HL-60 (cell line): ENCODE measurements at regions not wholly inside any gene's neighbourhood (a gene's known extent, or its start where the extent isn't known, plus 50 kb on each side); places are given as distances from the start of the nearest gene placed in this dataset.
"Not testable (repeated sequence)": the region's sequence is repeated elsewhere in the genome, so short reads cannot be mapped to it uniquely, and the experiment has no call there.

Experiments
- DNase-seq, 2 experiments: peaks; one replicate each; pipeline ENCODE4 v3.0.0-alpha.2; 2010 to 2020; ENCODE audit warnings: low read depth in 1 of 2, low spot score in 1 of 2
- H3K27ac ChIP-seq: fragments of 250-450 bp; sonication (Bioruptor Pico); replicated peaks from 2 replicates; pipeline ENCODE4 v1.5.1; 2020; ENCODE audit warnings: mild to moderate bottlenecking, moderate library complexity
- H3K27me3 ChIP-seq: fragments of 250-450 bp; sonication (Bioruptor Pico); 2 replicates; pipeline ENCODE4 v1.5.1; 2021; ENCODE audit warnings: mild to moderate bottlenecking, moderate library complexity; ENCODE audit not compliant: insufficient read depth, poor library complexity, severe bottlenecking
- H3K4me3 ChIP-seq: replicated peaks from 2 replicates; pipeline ENCODE4 v1.5.1; 2011; ENCODE audit warnings: mild to moderate bottlenecking, control low read depth, low read length; ENCODE audit not compliant: insufficient read depth
- GABPA ChIP-seq: IDR thresholded peaks from 2 replicates; pipeline ENCODE4 v1.6.1; 2012; ENCODE audit warnings: low read depth
- POLR2AphosphoS5 ChIP-seq: IDR thresholded peaks from 2 replicates; pipeline ENCODE4 v1.6.1; 2012; ENCODE audit warnings: low read depth
- SPI1 ChIP-seq: IDR thresholded peaks from 2 replicates; pipeline ENCODE4 v1.6.1; 2012; ENCODE audit warnings: low read depth, mild to moderate bottlenecking, borderline replicate concordance
- TF ChIP-seq, protein P1 (sequence below): IDR thresholded peaks from one replicate; pipeline ENCODE4 v1.5.1; 2011; ENCODE audit warnings: low read length, control low read depth, inconsistent platforms; ENCODE audit not compliant: insufficient read depth
- TF ChIP-seq, protein P2 (sequence below): IDR thresholded peaks from 2 replicates; pipeline ENCODE4 v1.6.1; 2012; ENCODE audit warnings: low read depth; ENCODE audit not compliant: insufficient replicate concordance

DNA sequence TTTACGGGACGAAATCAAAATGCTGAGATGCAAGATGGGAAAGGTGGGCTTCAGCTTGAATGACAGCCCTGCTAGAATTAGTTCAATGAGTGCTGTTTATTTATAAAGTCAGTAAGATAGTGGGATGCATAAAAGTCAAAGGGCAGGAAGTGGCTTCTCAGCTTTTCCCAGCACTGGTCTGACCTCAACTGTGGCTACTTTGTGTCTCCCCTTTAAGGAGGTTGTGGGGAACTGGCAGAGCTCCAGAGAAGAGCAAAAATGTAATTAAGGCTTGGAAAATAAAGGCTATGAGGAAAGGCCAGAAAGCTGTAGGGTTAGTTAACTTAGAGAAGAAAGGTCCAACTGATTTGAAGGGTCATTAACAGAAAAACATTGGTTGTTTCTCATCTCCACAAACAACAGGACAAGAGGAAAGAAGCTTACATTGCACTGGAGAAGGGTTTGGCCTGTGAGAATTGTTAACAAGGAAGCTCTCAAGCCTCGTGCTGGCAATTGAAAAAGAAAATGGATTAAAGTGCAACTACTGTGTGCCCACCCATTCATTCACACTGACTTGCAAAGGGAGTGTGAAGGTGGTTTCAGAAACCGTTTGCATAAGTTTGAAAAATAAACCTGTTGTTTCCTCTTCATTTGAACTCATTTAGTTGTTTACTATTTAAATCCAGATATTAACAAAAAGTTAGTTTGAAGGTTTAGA, 68.8 kb upstream of the CD28 start:
- TF ChIP-seq, protein P1, sequence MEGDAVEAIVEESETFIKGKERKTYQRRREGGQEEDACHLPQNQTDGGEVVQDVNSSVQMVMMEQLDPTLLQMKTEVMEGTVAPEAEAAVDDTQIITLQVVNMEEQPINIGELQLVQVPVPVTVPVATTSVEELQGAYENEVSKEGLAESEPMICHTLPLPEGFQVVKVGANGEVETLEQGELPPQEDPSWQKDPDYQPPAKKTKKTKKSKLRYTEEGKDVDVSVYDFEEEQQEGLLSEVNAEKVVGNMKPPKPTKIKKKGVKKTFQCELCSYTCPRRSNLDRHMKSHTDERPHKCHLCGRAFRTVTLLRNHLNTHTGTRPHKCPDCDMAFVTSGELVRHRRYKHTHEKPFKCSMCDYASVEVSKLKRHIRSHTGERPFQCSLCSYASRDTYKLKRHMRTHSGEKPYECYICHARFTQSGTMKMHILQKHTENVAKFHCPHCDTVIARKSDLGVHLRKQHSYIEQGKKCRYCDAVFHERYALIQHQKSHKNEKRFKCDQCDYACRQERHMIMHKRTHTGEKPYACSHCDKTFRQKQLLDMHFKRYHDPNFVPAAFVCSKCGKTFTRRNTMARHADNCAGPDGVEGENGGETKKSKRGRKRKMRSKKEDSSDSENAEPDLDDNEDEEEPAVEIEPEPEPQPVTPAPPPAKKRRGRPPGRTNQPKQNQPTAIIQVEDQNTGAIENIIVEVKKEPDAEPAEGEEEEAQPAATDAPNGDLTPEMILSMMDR, result no peak
- TF ChIP-seq, protein P2, sequence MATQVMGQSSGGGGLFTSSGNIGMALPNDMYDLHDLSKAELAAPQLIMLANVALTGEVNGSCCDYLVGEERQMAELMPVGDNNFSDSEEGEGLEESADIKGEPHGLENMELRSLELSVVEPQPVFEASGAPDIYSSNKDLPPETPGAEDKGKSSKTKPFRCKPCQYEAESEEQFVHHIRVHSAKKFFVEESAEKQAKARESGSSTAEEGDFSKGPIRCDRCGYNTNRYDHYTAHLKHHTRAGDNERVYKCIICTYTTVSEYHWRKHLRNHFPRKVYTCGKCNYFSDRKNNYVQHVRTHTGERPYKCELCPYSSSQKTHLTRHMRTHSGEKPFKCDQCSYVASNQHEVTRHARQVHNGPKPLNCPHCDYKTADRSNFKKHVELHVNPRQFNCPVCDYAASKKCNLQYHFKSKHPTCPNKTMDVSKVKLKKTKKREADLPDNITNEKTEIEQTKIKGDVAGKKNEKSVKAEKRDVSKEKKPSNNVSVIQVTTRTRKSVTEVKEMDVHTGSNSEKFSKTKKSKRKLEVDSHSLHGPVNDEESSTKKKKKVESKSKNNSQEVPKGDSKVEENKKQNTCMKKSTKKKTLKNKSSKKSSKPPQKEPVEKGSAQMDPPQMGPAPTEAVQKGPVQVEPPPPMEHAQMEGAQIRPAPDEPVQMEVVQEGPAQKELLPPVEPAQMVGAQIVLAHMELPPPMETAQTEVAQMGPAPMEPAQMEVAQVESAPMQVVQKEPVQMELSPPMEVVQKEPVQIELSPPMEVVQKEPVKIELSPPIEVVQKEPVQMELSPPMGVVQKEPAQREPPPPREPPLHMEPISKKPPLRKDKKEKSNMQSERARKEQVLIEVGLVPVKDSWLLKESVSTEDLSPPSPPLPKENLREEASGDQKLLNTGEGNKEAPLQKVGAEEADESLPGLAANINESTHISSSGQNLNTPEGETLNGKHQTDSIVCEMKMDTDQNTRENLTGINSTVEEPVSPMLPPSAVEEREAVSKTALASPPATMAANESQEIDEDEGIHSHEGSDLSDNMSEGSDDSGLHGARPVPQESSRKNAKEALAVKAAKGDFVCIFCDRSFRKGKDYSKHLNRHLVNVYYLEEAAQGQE, result no peak
- TF ChIP-seq GABPA (no peak), POLR2AphosphoS5 (no peak), SPI1 (no peak)
- DNase-seq, result peak in 1 of 2 experiments; percentile 11
- peak overlapping the region; percentile 3; the same call in 1 of the 2 replicates for H3K27ac ChIP-seq
- H3K27me3 ChIP-seq, result no peaks in the 10 kb centered on the region
- H3K4me3 ChIP-seq, result no peak overlapping the region

DNA sequence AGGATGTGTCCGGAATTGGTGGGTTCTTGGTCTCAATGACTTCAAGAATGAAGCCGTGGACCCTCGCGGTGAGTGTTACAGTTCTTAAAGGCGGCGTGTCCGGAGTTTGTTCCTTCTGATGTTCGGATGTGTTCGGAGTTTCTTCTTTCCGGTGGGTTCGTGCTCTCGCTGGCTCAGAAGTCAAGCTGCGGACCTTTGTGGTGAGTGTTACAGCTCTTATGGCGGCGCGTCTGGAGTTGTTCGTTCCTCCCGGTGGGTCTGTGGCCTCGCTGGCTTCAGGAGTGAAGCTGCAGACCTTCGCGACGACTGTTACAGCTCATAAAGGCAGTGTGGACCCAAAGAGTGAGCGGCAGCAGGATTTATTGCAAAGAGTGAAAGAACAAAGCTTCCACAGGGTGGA, 64.6 kb upstream of the CD28 start:
- H3K27ac ChIP-seq, H3K27me3 ChIP-seq, DNase-seq, H3K4me3 ChIP-seq: not testable (repeated sequence)

DNA sequence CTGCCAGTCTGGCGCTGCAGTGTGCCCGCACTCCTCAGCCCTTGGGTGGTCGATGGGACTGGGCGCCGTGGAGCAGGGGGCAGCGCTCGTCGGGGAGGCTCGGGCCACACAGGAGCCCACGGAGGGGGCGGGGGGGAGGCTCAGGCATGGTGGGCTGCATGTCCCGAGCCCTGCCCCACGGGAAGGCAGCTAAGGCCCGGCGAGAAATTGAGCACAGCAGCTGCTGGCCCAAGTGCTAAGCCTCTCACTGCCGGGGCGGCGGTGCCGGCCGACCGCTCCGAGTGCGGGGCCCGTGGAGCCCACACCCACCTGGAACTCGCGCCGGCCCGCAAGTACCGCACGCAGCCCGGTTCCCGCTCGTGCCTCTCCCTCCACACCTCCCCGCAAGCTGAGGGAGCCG, 63.6 kb upstream of the CD28 start:
- H3K27me3 ChIP-seq, result not testable (repeated sequence)

DNA sequence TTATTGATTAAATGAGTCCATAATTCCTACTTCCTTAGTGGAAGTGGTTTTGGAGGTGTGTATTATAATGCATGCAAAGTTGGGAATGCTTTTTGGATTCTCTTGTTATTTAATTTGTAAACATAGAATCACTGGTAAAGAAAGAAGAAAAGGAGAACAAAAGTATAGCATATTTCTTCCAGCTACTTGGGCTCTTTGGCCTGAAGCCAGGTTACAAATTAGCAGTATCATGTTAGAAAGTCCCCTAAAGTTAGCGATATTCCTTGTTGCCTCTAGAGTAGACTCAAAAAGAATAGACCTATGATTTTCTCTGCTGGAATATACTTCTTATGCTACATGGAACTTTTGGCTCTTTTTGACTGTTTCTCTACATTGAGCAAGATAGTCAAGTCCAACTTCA, 60.6 kb upstream of the CD28 start:
- Histone ChIP-seq H3K4me3 (no peak overlapping the region), H3K27ac (no peak overlapping the region), H3K27me3 (no peaks in the 10 kb centered on the region)
- TF ChIP-seq, protein P1, result no peak
- TF ChIP-seq SPI1 (no peak), GABPA (no peak), POLR2AphosphoS5 (no peak)
- TF ChIP-seq, protein P2, result no peak
- DNase-seq, result no peak

More for the DNA sequence above, 63.6 kb upstream of the CD28 start:
- not testable (repeated sequence) for H3K27ac ChIP-seq, H3K4me3 ChIP-seq, DNase-seq

DNA sequence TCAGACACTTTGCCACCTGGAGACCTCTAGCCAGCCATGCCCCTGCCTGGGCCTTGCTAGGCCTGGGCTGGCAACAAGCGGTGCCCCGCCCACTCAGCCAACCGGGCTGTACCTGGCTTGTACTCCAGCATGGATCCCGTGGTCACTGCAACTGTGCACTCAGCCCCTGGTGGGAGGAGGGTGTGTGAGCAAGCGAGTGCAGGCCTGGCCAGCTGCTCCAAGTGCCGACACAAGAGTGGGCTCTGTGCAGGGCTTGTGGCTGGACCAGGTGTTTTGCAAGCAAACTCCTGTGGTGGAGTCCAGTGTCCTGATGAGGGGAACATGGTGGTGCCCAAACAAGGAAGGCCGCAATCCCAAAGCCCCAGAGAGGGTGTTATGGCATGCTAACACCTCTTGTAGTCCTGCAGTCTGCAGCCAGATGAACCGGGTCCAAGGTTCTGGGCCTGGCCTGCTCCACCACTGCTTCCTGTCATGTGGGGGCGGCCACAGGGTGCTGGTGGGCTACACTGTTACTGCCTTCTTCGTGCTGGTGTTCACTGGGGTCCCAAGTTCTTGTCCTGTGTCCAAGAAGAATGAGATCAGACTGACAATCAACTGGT, 60.1 kb upstream of the CD28 start:
- Histone ChIP-seq H3K4me3 (no peak overlapping the region), H3K27me3 (no peaks in the 10 kb centered on the region), H3K27ac (no peak overlapping the region)
- TF ChIP-seq GABPA (no peak), POLR2AphosphoS5 (no peak), SPI1 (no peak)
- TF ChIP-seq, protein P1, result no peak
- TF ChIP-seq, protein P2, result no peak
- DNase-seq, result no peak
